ENCODE measurements at regions not wholly inside any gene's neighbourhood (a gene's known extent, or its start where the extent isn't known, plus 50 kb on each side); places are given as distances from the start of the nearest gene placed in this dataset.
A peak's percentile ranks its signal among the peaks of the same experiment; 100 is the strongest.

GRCh38 chr7:34365011-34365410 is 293.0 kb upstream of the NPSR1 start:
- no peak for TF ChIP-seq CTCF (IDR thresholded peaks at IDR 0.05; ENCODE audit: low read depth, low read length, missing control alignments)
- no peak overlapping the region for H3K4me3 ChIP-seq (replicated peaks; ENCODE audit: low read depth, low read length)
- DNase-seq (ENCODE audit: extremely low read depth, low read depth): no peak

GRCh38 chr7:34365611-34366010 is 292.4 kb upstream of the NPSR1 start:
- H3K4me3 ChIP-seq (replicated peaks; ENCODE audit: low read depth, low read length): no peak overlapping the region
- TF ChIP-seq CTCF (IDR thresholded peaks at IDR 0.05; ENCODE audit: low read depth, low read length, missing control alignments): no peak
- DNase-seq (ENCODE audit: extremely low read depth, low read depth): no peak

GRCh38 chr7:34371922-34372321 is 286.1 kb upstream of the NPSR1 start:
- DNase-seq (ENCODE audit: extremely low read depth, low read depth): no peak
- TF ChIP-seq CTCF (IDR thresholded peaks at IDR 0.05; ENCODE audit: low read depth, low read length, missing control alignments): no peak
- no peak overlapping the region for H3K4me3 ChIP-seq (replicated peaks; ENCODE audit: low read depth, low read length)

GRCh38 chr7:34373940-34374339 is 284.1 kb upstream of the NPSR1 start:
- TF ChIP-seq CTCF (IDR thresholded peaks at IDR 0.05; ENCODE audit: low read depth, low read length, missing control alignments): no peak
- peak; percentile 1 for DNase-seq (ENCODE audit: extremely low read depth, low read depth)

GRCh38 chr7:34382166-34382893 is 275.7 kb upstream of the NPSR1 start:
- DNase-seq (ENCODE audit: extremely low read depth, low read depth): no peak
- H3K4me3 ChIP-seq (replicated peaks; ENCODE audit: low read depth, low read length): no peak overlapping the region
- TF ChIP-seq CTCF (IDR thresholded peaks at IDR 0.05; ENCODE audit: low read depth, low read length, missing control alignments): no peak

More at GRCh38 chr7:34373940-34374339, 284.1 kb upstream of the NPSR1 start:
- no peak overlapping the region for H3K4me3 ChIP-seq (replicated peaks; ENCODE audit: low read depth, low read length)

- TF ChIP-seq CTCF (IDR thresholded peaks at IDR 0.05; ENCODE audit: low read depth, low read length, missing control alignments): no peak
- no peak for DNase-seq (ENCODE audit: extremely low read depth, low read depth)
- no peak overlapping the region for H3K4me3 ChIP-seq (replicated peaks; ENCODE audit: low read depth, low read length)
These were observed 272.6 kb upstream of the NPSR1 start for GRCh38 chr7:34385384-34385783.

All from HFF-Myc (cell line).